OCI-LY7 (cell line): ENCODE measurements at regions not wholly inside any gene's neighbourhood (a gene's known extent, or its start where the extent isn't known, plus 50 kb on each side); places are given as distances from the start of the nearest gene placed in this dataset.

Source experiments
- BruUV-seq: library from RNA; stranded (reverse); fragments of 400-500 nt; replicated peaks from 2 replicates; lab custom pipeline; 2021; lab: Mats Ljungman, UMichigan
- CTCF ChIA-PET: fragments of 300-600 bp; sonication (Branson Sonifier 250); formaldehyde crosslinking; loops from one replicate; lab custom pipeline; 2022; ENCODE audit warnings: antibody characterized with exemption; ENCODE audit not compliant: unreplicated experiment; lab: Charles Lee
- POLR2A ChIA-PET: fragments of 300-600 bp; sonication (Branson Sonifier 250); formaldehyde crosslinking; loops from one replicate; lab custom pipeline; 2022; ENCODE audit warnings: antibody characterized with exemption; lab: Charles Lee
- DNase-seq: peaks from one replicate; pipeline ENCODE4 v3.0.0-alpha.2; 2015; ENCODE audit warnings: low spot score
- H2AFZ ChIP-seq: fragments of 200-600 bp; sonication (generic), shearing (Covaris generic); 2 replicates; pipeline ENCODE4 v1.6.1; 2014; ENCODE audit warnings: mild to moderate bottlenecking, antibody characterized with exemption, low read length, moderate library complexity
- H3K27ac ChIP-seq: fragments of 200-600 bp; sonication (generic); 2 replicates; pipeline ENCODE4 v1.5.1; 2014; ENCODE audit warnings: mixed run types, low read depth, mild to moderate bottlenecking, moderate library complexity, low read length, inconsistent platforms; ENCODE audit not compliant: poor library complexity, severe bottlenecking
- H3K36me3 ChIP-seq: fragments of 200-600 bp; sonication (generic); 2 replicates; pipeline ENCODE4 v1.6.1; 2014; ENCODE audit warnings: mild to moderate bottlenecking, antibody characterized with exemption, low read length, moderate library complexity, mixed read lengths; ENCODE audit not compliant: insufficient read depth
- H3K4me1 ChIP-seq: fragments of 200-600 bp; sonication (generic); 2 replicates; pipeline ENCODE4 v1.5.1; 2014; ENCODE audit warnings: mild to moderate bottlenecking, low read length; ENCODE audit not compliant: insufficient read depth, poor library complexity, severe bottlenecking
- H3K4me2 ChIP-seq: fragments of 200-600 bp; sonication (generic); 2 replicates; pipeline ENCODE4 v1.6.1; 2014; ENCODE audit warnings: mild to moderate bottlenecking, low read length
- H3K4me3 ChIP-seq: fragments of 200-600 bp; sonication (generic); 2 replicates; pipeline ENCODE4 v1.5.1; 2014; ENCODE audit warnings: mild to moderate bottlenecking, low read depth, low read length; ENCODE audit not compliant: poor library complexity, severe bottlenecking
- H3K79me2 ChIP-seq: fragments of 200-600 bp; sonication (generic); 2 replicates; pipeline ENCODE4 v1.6.1; 2016; ENCODE audit warnings: low read depth, mild to moderate bottlenecking, low read length, moderate library complexity, mixed read lengths; ENCODE audit not compliant: insufficient read depth
- H3K9me2 ChIP-seq: fragments of 200-600 bp; sonication (generic); 2 replicates; pipeline ENCODE4 v1.6.1; 2016; ENCODE audit warnings: mild to moderate bottlenecking, low read length, mixed read lengths; ENCODE audit not compliant: insufficient read depth
- H3K9me3 ChIP-seq: fragments of 200-600 bp; sonication (generic); 2 replicates; pipeline ENCODE4 v1.6.1; 2014; ENCODE audit warnings: mild to moderate bottlenecking, mixed run types, low read length, mixed read lengths
- H4K20me1 ChIP-seq: fragments of 200-600 bp; sonication (generic); 2 replicates; pipeline ENCODE4 v1.6.1; 2014; ENCODE audit warnings: mild to moderate bottlenecking, antibody characterized with exemption, low read length, moderate library complexity, mixed read lengths; ENCODE audit not compliant: insufficient read depth
- CTCF ChIP-seq: fragments of 200-600 bp; sonication (generic); conservative IDR thresholded peaks from 2 replicates; pipeline ENCODE4 v1.5.1; 2014; ENCODE audit warnings: mild to moderate bottlenecking, antibody characterized with exemption, low read length, moderate library complexity, mixed read lengths
- EZH2phosphoT487 ChIP-seq: fragments of 200-600 bp; sonication (generic); IDR thresholded peaks from 2 replicates; pipeline ENCODE4 v1.6.1; 2018; ENCODE audit warnings: low read depth, borderline replicate concordance, mild to moderate bottlenecking, mixed run types, antibody characterized with exemption, low read length, moderate library complexity, mixed read lengths
- intact Hi-C: fragments of 100-400 bp; cut with micrococcal nuclease; formaldehyde crosslinking; loops from one replicate; pipeline ENCODE4 v1.10.0; 2022; ENCODE audit not compliant: unreplicated experiment

DNA sequence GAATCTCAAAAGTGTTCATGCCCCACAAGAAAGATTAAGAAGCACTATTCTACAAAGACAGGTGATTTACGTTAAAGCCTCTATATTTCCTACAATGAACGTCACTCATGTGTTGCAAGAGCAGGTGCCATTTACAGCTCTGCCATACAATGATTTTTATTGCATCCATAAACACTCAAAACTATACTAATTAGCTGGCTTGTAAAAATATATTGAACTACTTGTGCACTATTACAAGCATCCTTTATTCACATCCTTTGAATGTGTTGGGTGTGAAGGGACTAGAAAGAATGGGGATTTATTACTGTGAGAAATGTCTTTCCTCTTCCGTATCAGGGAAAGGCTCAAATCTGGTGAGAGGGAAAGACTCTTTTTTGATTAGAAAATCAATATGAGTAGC lies 50.7 kb upstream of the C3orf49 start:
- no peaks in the 10 kb centered on the region for H3K4me1 ChIP-seq
- H3K79me2 ChIP-seq: no peaks in the 10 kb centered on the region
- H4K20me1 ChIP-seq: no peaks in the 10 kb centered on the region
- TF ChIP-seq CTCF (no peak), EZH2phosphoT487 (no peak)
- H3K9me2 ChIP-seq: no peaks in the 10 kb centered on the region
- intact Hi-C loops: no loop called here
- no peaks in the 10 kb centered on the region for H3K9me3 ChIP-seq
- CTCF ChIA-PET: no interaction called here
- BruUV-seq: no TSS peak
- H2AFZ ChIP-seq: no peak overlapping the region
- no peak for DNase-seq
- POLR2A ChIA-PET: no interaction called here
- no peak overlapping the region for H3K27ac ChIP-seq
- H3K4me3 ChIP-seq: no peak overlapping the region
- no peak overlapping the region for H3K4me2 ChIP-seq
- H3K36me3 ChIP-seq: no peaks in the 10 kb centered on the region

- BruUV-seq: no TSS peak
- Histone ChIP-seq H3K4me2 (no peak overlapping the region), H3K79me2 (no peaks in the 10 kb centered on the region), H3K27ac (no peak overlapping the region), H2AFZ (no peak overlapping the region), H3K4me1 (no peaks in the 10 kb centered on the region), H4K20me1 (no peaks in the 10 kb centered on the region), H3K9me3 (no peaks in the 10 kb centered on the region), H3K9me2 (no peaks in the 10 kb centered on the region), H3K4me3 (no peak overlapping the region), H3K36me3 (no peaks in the 10 kb centered on the region)
- intact Hi-C loops: no loop called here
- ChIA-PET CTCF (no interaction called here), POLR2A (no interaction called here)
- no peak for DNase-seq
- no peak for TF ChIP-seq EZH2phosphoT487
- no peak for TF ChIP-seq CTCF
Observed at GRCh38 chr3:63768888-63769287, 50.2 kb upstream of the C3orf49 start.
